Right atrium auricular region (tissue), 2 donors: ENCODE measurements at regions not wholly inside any gene's neighbourhood (a gene's known extent, or its start where the extent isn't known, plus 50 kb on each side); places are given as distances from the start of the nearest gene placed in this dataset.

Source experiments
- DNase-seq: peaks from one replicate; pipeline ENCODE4 v3.0.0-alpha.2; 2019; ENCODE audit warnings: low spot score
- H3K27ac ChIP-seq, 2 donors: fragments of 200-600 bp; sonication (generic); 1 replicate in 1 of 2; 2 replicates in 1 of 2; pipeline ENCODE4 v1.5.1; 2016 to 2019
- H3K27me3 ChIP-seq, 2 donors: fragments of 200-600 bp; sonication (generic); one replicate each; pipeline versions ENCODE4 v1.5.1 to v1.6.0; 2017 to 2019
- H3K36me3 ChIP-seq: fragments of 200-600 bp; sonication (generic); one replicate; pipeline ENCODE4 v1.5.1; 2016
- H3K4me1 ChIP-seq, 2 donors: fragments of 200-600 bp; sonication (generic); one replicate each; pipeline versions ENCODE4 v1.5.1 to v1.6.0; 2017 to 2019
- H3K4me3 ChIP-seq, 2 donors: fragments of 200-600 bp; sonication (generic); 1 replicate in 1 of 2; 2 replicates in 1 of 2; pipeline ENCODE4 v1.5.1; 2017 to 2019; ENCODE audit warnings: mild to moderate bottlenecking in 1 of 2, moderate library complexity in 1 of 2
- H3K9me3 ChIP-seq, 2 donors: fragments of 200-600 bp; sonication (generic); one replicate each; pipeline ENCODE4 v1.5.1; 2019
- CTCF ChIP-seq, 2 donors: fragments of 200-600 bp; sonication (generic); IDR thresholded peaks; one replicate each; pipeline ENCODE4 v1.5.1; 2019; ENCODE audit warnings: antibody characterized with exemption in 2 of 2

GRCh38 chr21:38144193-38144592, 112.6 kb upstream of the KCNJ15 start:
- H3K4me3 ChIP-seq, result no peak overlapping the region
- H3K36me3 ChIP-seq, result no peaks in the 10 kb centered on the region
- no peak for DNase-seq
- no peak overlapping the region for H3K27ac ChIP-seq
- H3K9me3 ChIP-seq, result peaks cover 0 to 8% of the 10 kb centered on the region in 2 donors
- no peak for TF ChIP-seq CTCF (IDR thresholded peaks at IDR 0.05)
- peaks cover 0 to 9% of the 10 kb centered on the region in 2 donors for H3K4me1 ChIP-seq
- no peaks in the 10 kb centered on the region for H3K27me3 ChIP-seq

GRCh38 chr21:38145104-38145503, 111.7 kb upstream of the KCNJ15 start:
- Histone ChIP-seq H3K4me1 (peaks cover 0 to 7% of the 10 kb centered on the region in 2 donors), H3K4me3 (no peak overlapping the region), H3K36me3 (no peaks in the 10 kb centered on the region), H3K27ac (no peak overlapping the region), H3K27me3 (no peaks in the 10 kb centered on the region), H3K9me3 (peaks cover 0 to 8% of the 10 kb centered on the region in 2 donors)
- no peak for DNase-seq
- no peak for TF ChIP-seq CTCF (IDR thresholded peaks at IDR 0.05)

GRCh38 chr21:38147391-38147790, 109.4 kb upstream of the KCNJ15 start:
- Histone ChIP-seq H3K9me3 (peaks cover 0 to 8% of the 10 kb centered on the region in 2 donors), H3K4me3 (no peak overlapping the region), H3K27ac (no peak overlapping the region), H3K4me1 (no peaks in the 10 kb centered on the region), H3K27me3 (no peaks in the 10 kb centered on the region), H3K36me3 (no peaks in the 10 kb centered on the region)
- TF ChIP-seq CTCF (IDR thresholded peaks at IDR 0.05), result no peak
- DNase-seq, result no peak

GRCh38 chr21:38148046-38148445, 108.7 kb upstream of the KCNJ15 start:
- Histone ChIP-seq H3K9me3 (peaks cover 0 to 8% of the 10 kb centered on the region in 2 donors), H3K27ac (no peak overlapping the region), H3K4me1 (no peaks in the 10 kb centered on the region), H3K36me3 (no peaks in the 10 kb centered on the region), H3K27me3 (no peaks in the 10 kb centered on the region), H3K4me3 (no peak overlapping the region)
- DNase-seq, result no peak
- no peak for TF ChIP-seq CTCF (IDR thresholded peaks at IDR 0.05)

- Histone ChIP-seq H3K4me3 (no peak overlapping the region), H3K27ac (no peak overlapping the region), H3K9me3 (no peaks in the 10 kb centered on the region), H3K36me3 (no peaks in the 10 kb centered on the region), H3K4me1 (no peaks in the 10 kb centered on the region), H3K27me3 (no peaks in the 10 kb centered on the region)
- TF ChIP-seq CTCF (IDR thresholded peaks at IDR 0.05), result no peak
- DNase-seq, result no peak
These were observed 105.7 kb upstream of the KCNJ15 start for GRCh38 chr21:38151021-38151645.

GRCh38 chr21:38156200-38156599, 100.6 kb upstream of the KCNJ15 start:
- Histone ChIP-seq H3K4me1 (no peaks in the 10 kb centered on the region), H3K27ac (no peak overlapping the region), H3K36me3 (no peaks in the 10 kb centered on the region), H3K4me3 (no peak overlapping the region), H3K9me3 (no peaks in the 10 kb centered on the region), H3K27me3 (no peaks in the 10 kb centered on the region)
- no peak for DNase-seq
- no peak for TF ChIP-seq CTCF (IDR thresholded peaks at IDR 0.05)
